ENCODE measurements at regions not wholly inside any gene's neighbourhood (a gene's known extent, or its start where the extent isn't known, plus 50 kb on each side); places are given as distances from the start of the nearest gene placed in this dataset.

GRCh38 chr10:69738858-69739435 lies 62.8 kb upstream of the COL13A1 start:
- no peak for DNase-seq (ENCODE audit: low read depth)

DNA sequence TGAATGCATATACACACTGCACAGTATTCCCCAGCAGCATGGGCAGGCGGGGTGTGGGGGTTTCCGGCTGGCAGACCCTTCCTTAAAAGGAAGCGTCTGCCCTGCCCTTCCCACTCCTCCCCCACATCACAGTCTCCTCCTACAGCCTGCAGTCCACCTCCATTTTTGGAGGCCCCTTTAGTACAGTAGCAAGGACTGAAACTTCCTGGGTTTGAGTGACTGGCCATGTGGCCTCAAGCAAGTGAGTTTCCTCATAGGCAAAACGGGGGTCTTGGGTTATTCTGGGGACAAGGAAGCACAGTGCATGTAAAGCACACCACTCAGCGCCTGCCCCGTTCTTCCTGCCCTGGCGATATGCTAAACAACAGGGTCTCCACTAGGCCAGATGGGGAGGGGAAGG lies 62.1 kb upstream of the COL13A1 start:
- DNase-seq (ENCODE audit: low read depth), result no peak

- no peak for DNase-seq (ENCODE audit: low read depth)
Measured at GRCh38 chr10:69740126-69740525, 61.6 kb upstream of the COL13A1 start.

GRCh38 chr10:69741252-69741651 lies 60.5 kb upstream of the COL13A1 start:
- no peak for DNase-seq (ENCODE audit: low read depth)

DNA sequence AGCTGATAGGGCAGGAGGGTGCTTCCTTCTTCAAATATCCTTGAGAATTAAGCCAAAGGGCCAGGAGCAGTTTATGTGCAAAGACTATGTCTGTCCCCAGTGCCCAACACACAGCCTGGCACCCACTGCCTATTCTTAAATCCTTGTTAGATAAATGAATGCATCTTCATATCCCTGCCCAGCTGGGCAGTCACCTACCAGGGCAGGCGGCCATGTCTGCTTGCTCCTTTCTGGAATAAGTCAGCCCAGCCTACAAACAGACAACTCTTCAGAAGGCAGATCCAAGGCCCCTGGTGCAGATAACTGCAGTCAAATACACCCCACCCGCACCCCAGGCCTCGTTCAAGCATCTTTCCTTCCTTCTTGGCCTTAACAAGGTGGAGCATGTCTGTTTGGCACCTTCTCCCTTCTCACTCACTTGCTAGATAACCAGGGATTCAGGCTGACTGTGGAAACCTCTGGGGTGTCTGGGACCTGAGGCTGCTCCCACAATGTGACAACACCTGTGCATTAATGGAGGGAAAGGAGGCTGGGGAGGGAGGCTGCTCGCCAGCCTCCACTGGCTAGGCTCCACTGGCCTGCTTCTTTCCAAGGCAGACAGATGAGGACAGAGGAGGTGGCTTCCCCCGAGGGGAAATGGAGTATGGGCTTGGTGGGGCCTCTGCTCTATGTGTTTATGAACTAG lies 59.9 kb upstream of the COL13A1 start:
- no peak for DNase-seq (ENCODE audit: low read depth)

- DNase-seq (ENCODE audit: low read depth), result no peak
Measured at GRCh38 chr10:69742356-69742695, 59.4 kb upstream of the COL13A1 start.

- DNase-seq (ENCODE audit: low read depth), result no peak
Measured at GRCh38 chr10:69742928-69743602, 58.6 kb upstream of the COL13A1 start.

DNA sequence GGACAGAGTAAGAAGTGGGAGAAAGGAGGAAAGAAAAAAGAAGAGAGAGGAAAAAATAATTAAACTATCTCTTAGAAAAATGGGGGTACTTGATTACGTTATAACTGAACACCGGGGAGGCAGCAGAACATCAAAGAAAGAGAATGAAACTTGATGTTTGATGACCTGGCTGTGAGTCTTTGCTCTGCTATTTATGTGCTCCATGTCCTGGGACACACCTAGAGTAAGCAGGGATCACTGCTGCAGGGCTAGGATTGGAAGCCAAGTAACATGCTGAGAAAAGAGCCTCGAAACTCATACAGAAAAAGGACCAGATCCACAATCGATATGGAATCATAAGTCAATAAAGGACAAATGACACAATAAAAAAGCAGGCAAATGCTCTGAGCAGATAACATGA lies 56.7 kb upstream of the COL13A1 start:
- DNase-seq (ENCODE audit: low read depth), result no peak

GRCh38 chr10:69745698-69746097 lies 56.0 kb upstream of the COL13A1 start:
- no peak for DNase-seq (ENCODE audit: low read depth)

GRCh38 chr10:69747179-69747578 lies 54.5 kb upstream of the COL13A1 start:
- DNase-seq (ENCODE audit: low read depth), result no peak

GRCh38 chr10:69748621-69749020 lies 53.1 kb upstream of the COL13A1 start:
- no peak for DNase-seq (ENCODE audit: low read depth)

- DNase-seq (ENCODE audit: low read depth), result no peak
Measured at GRCh38 chr10:69749178-69750010, 52.3 kb upstream of the COL13A1 start.

DNA sequence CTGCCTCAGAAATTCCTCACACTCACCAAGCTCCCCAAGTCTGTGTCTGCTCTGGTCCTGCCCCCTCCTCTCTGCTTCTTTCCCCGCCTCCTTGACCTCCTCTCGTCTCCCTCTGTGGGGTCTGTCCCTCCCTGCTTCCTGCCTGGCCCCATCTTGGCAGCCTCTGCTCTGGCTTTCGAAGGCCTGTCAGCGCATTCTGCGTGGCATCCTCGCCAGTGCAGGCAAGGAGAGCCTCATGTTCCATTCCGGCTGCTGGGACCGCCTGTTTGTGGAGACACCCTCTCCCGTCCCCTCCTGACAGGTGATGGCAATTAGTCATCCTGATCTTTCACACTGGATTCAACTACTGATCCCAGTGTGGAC lies 51.7 kb upstream of the COL13A1 start:
- no peak for DNase-seq (ENCODE audit: low read depth)

GRCh38 chr10:69750725-69751124 lies 51.0 kb upstream of the COL13A1 start:
- DNase-seq (ENCODE audit: low read depth), result no peak

GRCh38 chr10:69751214-69751613 lies 50.5 kb upstream of the COL13A1 start:
- no peak for DNase-seq (ENCODE audit: low read depth)
